GM21737 (cell line): ENCODE measurements at regions not wholly inside any gene's neighbourhood (a gene's known extent, or its start where the extent isn't known, plus 50 kb on each side); places are given as distances from the start of the nearest gene placed in this dataset.

Experiments
- ATAC-seq: cut with Tn5 transposase; IDR thresholded peaks from one replicate; pipeline ENCODE4 v1.9.1; 2021; ENCODE audit warnings: mild to moderate bottlenecking, moderate library complexity; ENCODE audit not compliant: unreplicated experiment

GRCh38 chr1:87508247-87508787 lies 179.6 kb downstream of the LMO4 start:
- no peak for ATAC-seq

GRCh38 chr1:87510540-87510939 lies 181.9 kb downstream of the LMO4 start:
- ATAC-seq = no peak

DNA sequence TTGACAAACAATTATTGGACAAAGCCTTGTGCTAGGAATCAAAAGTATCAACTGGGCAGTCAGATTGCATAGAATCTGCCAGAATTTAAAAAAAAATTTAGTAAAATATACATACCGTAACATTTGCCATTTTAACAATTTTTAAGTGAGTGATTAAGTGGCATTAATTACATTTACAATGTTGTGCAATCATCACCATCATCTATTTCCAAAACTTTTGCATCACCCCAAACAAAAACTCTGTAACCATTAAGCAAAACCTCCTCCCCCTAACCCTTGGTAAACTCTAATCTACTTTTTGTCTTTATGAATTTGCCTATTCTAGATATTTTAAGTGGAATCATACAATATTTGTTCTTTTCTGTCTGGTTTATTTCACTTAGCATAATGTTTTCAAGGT lies 182.8 kb downstream of the LMO4 start:
- no peak for ATAC-seq

DNA sequence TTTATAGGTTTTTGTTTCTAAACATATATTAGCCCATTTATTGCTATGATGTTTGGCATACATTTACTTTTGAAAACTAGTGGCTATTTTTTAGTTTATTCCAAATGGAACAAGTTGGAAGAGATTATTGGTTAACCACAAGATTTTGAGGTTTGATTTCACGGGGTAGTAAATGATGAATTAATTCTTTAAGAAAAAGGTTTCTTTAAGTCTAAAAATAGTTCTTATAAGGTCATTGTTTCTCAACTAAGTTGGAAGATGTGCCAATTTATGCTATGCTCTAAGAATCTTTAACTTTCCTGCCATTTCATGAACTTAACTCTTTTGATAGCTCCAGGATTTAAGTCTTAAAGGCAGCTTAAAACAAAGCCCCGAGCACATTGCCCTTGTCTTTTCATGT lies 183.8 kb downstream of the LMO4 start:
- ATAC-seq = no peak

- ATAC-seq = no peak
Observed at GRCh38 chr1:87513255-87513654, 184.6 kb downstream of the LMO4 start.

- ATAC-seq = no peak
Observed at GRCh38 chr1:87513966-87514660, 185.4 kb downstream of the LMO4 start.

DNA sequence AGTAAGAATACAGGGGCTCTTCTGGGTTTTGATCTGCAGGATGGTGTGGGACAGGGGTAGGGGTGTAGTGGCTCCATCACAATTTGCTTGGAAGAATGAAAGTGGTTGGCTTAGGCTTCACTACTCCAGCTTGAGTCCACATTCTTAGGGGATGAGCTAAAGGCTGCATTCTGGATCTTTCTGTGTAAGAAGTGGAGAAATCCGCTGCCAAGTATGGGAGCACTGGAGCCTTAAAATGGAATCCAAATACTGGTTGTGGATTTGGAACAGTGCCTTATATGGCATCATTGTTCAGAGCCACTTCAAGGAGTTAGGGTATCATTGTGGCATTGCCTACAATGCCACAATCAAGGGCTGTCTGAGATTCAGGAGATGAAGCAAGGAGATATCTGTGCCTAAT lies 187.1 kb downstream of the LMO4 start:
- no peak for ATAC-seq

DNA sequence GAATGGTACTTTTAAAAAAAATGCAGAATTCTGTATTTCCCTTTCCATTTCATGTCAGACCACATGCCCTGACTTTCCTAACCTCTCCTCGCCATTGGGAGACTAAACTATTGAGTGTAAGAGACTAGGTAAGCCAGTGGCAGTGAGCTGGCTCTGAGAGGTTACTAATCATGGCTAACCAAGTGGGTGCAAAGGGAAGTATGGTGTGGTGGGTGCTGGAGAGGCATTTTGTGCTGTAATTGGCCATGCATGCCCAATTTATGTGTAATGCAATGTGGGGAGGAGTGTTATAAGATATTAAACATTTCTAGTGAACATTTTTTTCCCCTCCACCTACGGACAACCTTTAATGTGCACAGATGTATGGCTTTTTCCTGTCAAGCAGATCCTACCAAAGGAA lies 190.1 kb downstream of the LMO4 start:
- ATAC-seq = no peak

GRCh38 chr1:87521452-87521851 lies 192.8 kb downstream of the LMO4 start:
- no peak for ATAC-seq

GRCh38 chr1:87523466-87523865 lies 194.8 kb downstream of the LMO4 start:
- ATAC-seq = no peak

DNA sequence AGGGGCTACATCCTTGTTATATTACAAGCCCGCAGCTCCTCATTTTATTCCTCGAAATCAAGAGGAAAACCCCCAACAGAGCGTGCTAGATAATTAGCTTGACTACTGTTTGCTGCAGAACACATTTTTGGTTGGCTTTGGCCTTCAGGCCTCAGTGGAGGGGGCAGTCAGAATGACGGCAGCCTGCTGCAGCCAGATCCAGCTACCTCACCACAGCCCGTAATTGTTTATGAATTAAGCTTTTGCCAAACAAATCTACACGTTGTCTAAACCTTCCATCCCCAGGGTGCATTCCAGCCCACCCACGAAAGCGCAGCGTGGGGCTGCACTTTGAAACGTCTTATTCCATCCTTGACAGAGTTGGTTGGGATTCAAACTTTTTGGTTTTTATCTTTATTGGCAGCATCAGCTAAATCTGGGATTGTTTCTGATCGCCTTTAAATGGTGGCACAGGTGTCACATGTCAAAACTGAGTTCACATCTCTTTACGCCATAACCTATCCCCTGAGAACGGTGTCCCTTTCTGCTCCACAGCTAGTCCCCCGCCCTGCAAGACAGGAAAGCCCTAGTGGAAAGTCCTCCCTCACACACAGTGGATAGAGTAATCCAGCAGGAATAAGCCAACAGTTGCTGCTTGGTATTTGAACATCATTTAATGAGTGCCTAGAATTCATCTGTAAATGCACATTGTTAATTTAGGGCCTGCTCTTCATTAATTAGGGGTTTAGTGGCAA lies 195.5 kb downstream of the LMO4 start:
- no peak for ATAC-seq

GRCh38 chr1:87528754-87529517 lies 200.3 kb downstream of the LMO4 start:
- ATAC-seq = no peak

DNA sequence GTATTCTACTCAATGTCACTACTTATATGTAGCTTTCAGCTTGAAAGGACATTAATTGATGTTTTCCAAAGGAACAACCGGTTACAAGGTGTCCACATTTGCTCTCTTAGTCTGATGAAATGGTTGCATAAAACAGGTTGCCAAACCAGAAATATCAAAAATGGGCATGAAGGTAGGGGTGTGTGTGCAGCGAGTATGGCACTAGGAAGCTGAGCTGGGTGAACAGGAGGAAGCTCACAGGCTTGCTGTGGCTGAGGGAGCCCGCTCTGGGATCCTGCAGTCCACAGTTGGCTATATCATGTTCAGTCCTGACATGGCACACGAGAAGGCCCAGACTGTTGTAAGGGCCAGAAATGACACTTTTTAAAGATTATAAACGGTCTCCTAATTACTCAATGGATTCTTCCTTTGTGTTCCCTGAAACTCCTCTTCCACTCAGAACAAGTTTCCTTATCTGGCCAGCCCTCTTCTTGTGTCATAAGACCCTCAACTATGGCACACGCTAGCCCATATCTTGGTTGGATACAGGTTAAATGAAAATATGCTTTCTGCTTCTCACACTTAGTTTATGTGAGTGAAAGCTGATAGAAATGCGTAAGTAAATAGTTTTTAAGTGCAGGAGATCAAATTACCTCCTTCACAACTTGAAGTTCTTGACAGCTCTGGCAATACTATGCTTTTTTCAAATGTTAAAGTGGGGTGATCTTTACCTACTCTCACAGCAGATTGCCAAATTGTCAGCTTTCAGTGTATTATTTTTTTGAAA lies 201.5 kb downstream of the LMO4 start:
- no peak for ATAC-seq

GRCh38 chr1:87535551-87535950 lies 206.9 kb downstream of the LMO4 start:
- no peak for ATAC-seq

DNA sequence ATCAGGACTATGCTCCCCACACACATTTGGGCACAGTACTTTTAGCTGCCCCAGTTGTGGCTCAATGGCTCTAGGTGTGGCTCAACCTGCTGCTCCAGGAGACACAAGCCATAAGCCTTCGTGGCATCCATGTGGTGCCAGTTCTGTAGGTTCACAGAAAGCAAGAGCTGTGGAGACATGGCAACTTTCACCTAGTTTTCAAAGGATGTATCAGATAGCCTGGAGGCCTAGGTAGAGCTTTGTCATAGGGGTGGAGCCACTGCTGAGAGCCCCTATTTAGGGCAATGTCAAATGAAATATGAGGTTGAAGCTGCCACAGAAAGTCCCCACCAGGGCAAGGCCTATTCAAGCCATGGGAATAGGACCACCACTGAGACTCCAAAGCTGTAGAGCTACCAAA lies 210.5 kb downstream of the LMO4 start:
- ATAC-seq = no peak

GRCh38 chr1:87542697-87543096 lies 214.0 kb downstream of the LMO4 start:
- no peak for ATAC-seq

GRCh38 chr1:87549738-87550137 lies 221.1 kb downstream of the LMO4 start:
- ATAC-seq = no peak

GRCh38 chr1:87553511-87553910 lies 224.8 kb downstream of the LMO4 start:
- ATAC-seq = no peak

GRCh38 chr1:87555366-87555765 lies 226.7 kb downstream of the LMO4 start:
- no peak for ATAC-seq

GRCh38 chr1:87556326-87556725 lies 227.6 kb downstream of the LMO4 start:
- no peak for ATAC-seq

- no peak for ATAC-seq
Observed at GRCh38 chr1:87558921-87559320, 230.2 kb downstream of the LMO4 start.
